ENCODE measurements at regions not wholly inside any gene's neighbourhood (a gene's known extent, or its start where the extent isn't known, plus 50 kb on each side); places are given as distances from the start of the nearest gene placed in this dataset.

- TF ChIP-seq RCOR1 (IDR thresholded peaks at IDR 0.05; ENCODE audit: low read length) = no peak
- TF ChIP-seq SMC3 (IDR thresholded peaks at IDR 0.05; ENCODE audit: low read depth, low read length) = no peak
- no peak for TF ChIP-seq RFX5 (IDR thresholded peaks at IDR 0.05; ENCODE audit: low read length)
- no peak for TF ChIP-seq FOXM1 (IDR thresholded peaks at IDR 0.05; ENCODE audit: low read depth)
- TF ChIP-seq USF1 (IDR thresholded peaks at IDR 0.05; ENCODE audit: borderline replicate concordance, low read depth) = no peak
- no peak for TF ChIP-seq TEAD4 (IDR thresholded peaks at IDR 0.05; ENCODE audit: borderline replicate concordance, insufficient read depth)
- no peak for TF ChIP-seq EZH2phosphoT487 (IDR thresholded peaks at IDR 0.05; ENCODE audit: borderline replicate concordance, low read depth)
- no peak for TF ChIP-seq YY1 (IDR thresholded peaks at IDR 0.05; ENCODE audit: low read depth)
- TF ChIP-seq SIN3A (IDR thresholded peaks at IDR 0.05; ENCODE audit: borderline replicate concordance, low read depth, low read length) = no peak
- no peak for TF ChIP-seq GABPA (IDR thresholded peaks at IDR 0.05; ENCODE audit: low read depth)
- TF ChIP-seq CHD2 (IDR thresholded peaks at IDR 0.05; ENCODE audit: low read length, partially characterized antibody) = no peak
Observed at GRCh38 chr6:40074306-40075055, 140.2 kb upstream of the MOCS1 start (continued).

GRCh38 chr6:40066372-40066771, 132.1 kb upstream of the MOCS1 start:
- no peaks in the 10 kb centered on the region for H3K4me1 ChIP-seq (ENCODE audit: control insufficient read depth in 1 of 2, insufficient read depth in 2 of 2, low read depth in 1 of 2, low read length in 1 of 2)
- no peak overlapping the region for H3K4me3 ChIP-seq (ENCODE audit: low read depth in 2 of 2, low read length in 1 of 2)
- H3K4me2 ChIP-seq = no peak overlapping the region
- H3K79me2 ChIP-seq (ENCODE audit: insufficient read depth) = no peaks in the 10 kb centered on the region
- no peaks in the 10 kb centered on the region for H3K27me3 ChIP-seq (ENCODE audit: insufficient read depth)
- CTCF ChIA-PET = no interaction called here
- H2AFZ ChIP-seq (ENCODE audit: low read depth) = no peak overlapping the region
- no peak overlapping the region for H3K9ac ChIP-seq
- no peaks in the 10 kb centered on the region for H3K9me3 ChIP-seq
- H4K20me1 ChIP-seq (ENCODE audit: insufficient read depth) = no peaks in the 10 kb centered on the region
- DNase-seq = no peak
- H3K9me2 ChIP-seq = no peaks in the 10 kb centered on the region
- H3K36me3 ChIP-seq (replicated peaks in 1 of 2; ENCODE audit: control insufficient read depth in 1 of 2, insufficient read depth in 2 of 2, low read length in 1 of 2) = no peaks in the 10 kb centered on the region
- H3F3A ChIP-seq (replicated peaks; ENCODE audit: insufficient read depth) = no peaks in the 10 kb centered on the region
- H3K27ac ChIP-seq (ENCODE audit: low read depth in 2 of 2, low read length in 1 of 2) = no peak overlapping the region
- POLR2A ChIA-PET = no interaction called here
- TF ChIP-seq USF2 (IDR thresholded peaks at IDR 0.05; ENCODE audit: borderline replicate concordance, low read depth, low read length) (no peak), CHD2 (IDR thresholded peaks at IDR 0.05; ENCODE audit: low read length, partially characterized antibody) (no peak), ZBTB33 (IDR thresholded peaks at IDR 0.05; ENCODE audit: borderline replicate concordance, low read depth) (no peak), YY1 (IDR thresholded peaks at IDR 0.05; ENCODE audit: low read depth) (no peak), TEAD4 (IDR thresholded peaks at IDR 0.05; ENCODE audit: borderline replicate concordance, insufficient read depth) (no peak), EP300 (IDR thresholded peaks at IDR 0.05; ENCODE audit: borderline replicate concordance in 1 of 2, low read depth in 1 of 2, low read length in 1 of 2) (no peak), TCF12 (IDR thresholded peaks at IDR 0.05) (no peak), CTCF (IDR thresholded peaks at IDR 0.05) (no peak), GABPA (IDR thresholded peaks at IDR 0.05; ENCODE audit: low read depth) (no peak), GATA2 (CRISPR knock-in tag; IDR thresholded peaks at IDR 0.05) (no peak), RCOR1 (IDR thresholded peaks at IDR 0.05; ENCODE audit: low read length) (no peak), MXI1 (IDR thresholded peaks at IDR 0.05; ENCODE audit: low read depth, low read length) (no peak), USF1 (IDR thresholded peaks at IDR 0.05; ENCODE audit: borderline replicate concordance, low read depth) (no peak), TAF1 (IDR thresholded peaks at IDR 0.05; ENCODE audit: borderline replicate concordance, low read depth, low read length) (no peak), POLR2AphosphoS5 (IDR thresholded peaks at IDR 0.05; ENCODE audit: low read depth, low read length) (no peak), MAX (IDR thresholded peaks at IDR 0.05; ENCODE audit: low read depth) (no peak), JUND (IDR thresholded peaks at IDR 0.05) (no peak)
